GM03348 (cell line): ENCODE measurements at regions not wholly inside any gene's neighbourhood (a gene's known extent, or its start where the extent isn't known, plus 50 kb on each side); places are given as distances from the start of the nearest gene placed in this dataset.
"Not testable (repeated sequence)": the region's sequence is repeated elsewhere in the genome, so short reads cannot be mapped to it uniquely, and the experiment has no call there.

ENCODE experiments used
- DNase-seq: peaks from one replicate; pipeline ENCODE4 v3.0.0; 2012; ENCODE audit warnings: low spot score

DNA sequence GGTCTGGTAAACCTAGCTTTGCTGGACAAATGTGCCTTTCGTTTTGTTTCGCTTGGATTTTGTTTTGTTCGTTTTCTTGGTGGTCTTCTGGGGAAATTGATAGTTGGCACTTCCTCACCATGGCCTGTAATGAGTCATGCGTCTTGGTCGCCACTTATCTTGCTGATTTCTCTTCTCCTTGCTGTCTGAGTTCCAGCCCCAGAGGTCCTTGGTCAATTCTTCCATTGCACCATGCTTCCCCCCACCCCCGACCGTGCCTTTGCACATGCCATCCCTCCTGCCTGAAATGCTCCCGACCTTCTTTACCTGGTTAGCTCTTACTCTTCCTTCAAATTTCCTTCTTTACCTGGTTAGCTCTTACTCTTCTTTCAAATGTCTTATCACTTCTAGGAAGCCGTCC is 168.7 kb upstream of the MSX2 start:
- DNase-seq: no peak

- DNase-seq: no peak
Observed at GRCh38 chr5:174556756-174557155, 167.6 kb upstream of the MSX2 start.

GRCh38 chr5:174558190-174558589 is 166.2 kb upstream of the MSX2 start:
- no peak for DNase-seq

GRCh38 chr5:174559141-174559540 is 165.2 kb upstream of the MSX2 start:
- no peak for DNase-seq

DNA sequence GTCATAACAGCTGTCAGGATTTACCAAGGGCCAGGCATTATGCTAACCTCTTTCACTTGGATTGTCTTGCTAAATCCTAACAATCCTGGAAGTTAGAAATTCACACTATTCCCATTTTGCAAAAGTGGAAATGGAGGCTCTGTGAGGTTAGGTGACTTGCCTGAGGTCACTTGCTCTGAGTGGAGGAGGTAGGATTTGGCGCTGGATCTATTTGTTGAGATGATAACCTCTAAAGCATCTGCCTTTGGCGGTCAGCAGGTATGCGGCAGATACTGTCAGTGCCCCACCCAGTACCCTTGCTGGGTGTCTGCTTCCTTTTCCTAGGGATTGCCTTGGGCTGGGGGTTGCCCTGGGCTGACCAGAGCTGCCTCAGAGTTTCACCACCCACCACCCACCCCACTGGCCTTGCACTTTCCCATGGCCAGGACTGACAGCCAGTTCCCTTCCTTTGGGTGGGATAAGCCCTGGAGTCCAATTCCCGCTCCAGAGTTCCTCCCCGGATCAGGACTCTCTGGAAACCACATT is 164.8 kb upstream of the MSX2 start:
- DNase-seq: no peak

DNA sequence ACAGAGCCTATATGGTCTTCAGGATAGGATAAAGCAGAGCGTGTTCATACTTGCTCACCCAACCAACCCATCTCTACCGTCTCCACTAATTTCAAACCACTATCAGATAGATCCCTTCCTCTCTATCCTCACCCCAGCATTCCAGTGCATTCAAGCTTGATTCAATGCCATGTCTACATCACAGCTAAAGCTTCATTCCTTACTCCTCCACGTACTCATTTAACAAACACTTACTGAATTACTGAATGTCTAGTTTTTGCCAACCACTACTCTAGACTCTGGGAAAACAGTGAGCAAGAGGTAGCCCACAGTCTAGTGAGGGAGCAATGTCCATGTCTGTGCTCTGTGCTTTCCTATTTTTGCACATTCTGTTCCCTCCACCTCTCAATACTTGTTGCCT is 163.5 kb upstream of the MSX2 start:
- no peak for DNase-seq

- not testable (repeated sequence) for DNase-seq
Observed at GRCh38 chr5:174563040-174563439, 161.3 kb upstream of the MSX2 start.

- DNase-seq: no peak
Observed at GRCh38 chr5:174563899-174564298, 160.5 kb upstream of the MSX2 start.

GRCh38 chr5:174567506-174568141 is 156.8 kb upstream of the MSX2 start:
- DNase-seq: no peak

DNA sequence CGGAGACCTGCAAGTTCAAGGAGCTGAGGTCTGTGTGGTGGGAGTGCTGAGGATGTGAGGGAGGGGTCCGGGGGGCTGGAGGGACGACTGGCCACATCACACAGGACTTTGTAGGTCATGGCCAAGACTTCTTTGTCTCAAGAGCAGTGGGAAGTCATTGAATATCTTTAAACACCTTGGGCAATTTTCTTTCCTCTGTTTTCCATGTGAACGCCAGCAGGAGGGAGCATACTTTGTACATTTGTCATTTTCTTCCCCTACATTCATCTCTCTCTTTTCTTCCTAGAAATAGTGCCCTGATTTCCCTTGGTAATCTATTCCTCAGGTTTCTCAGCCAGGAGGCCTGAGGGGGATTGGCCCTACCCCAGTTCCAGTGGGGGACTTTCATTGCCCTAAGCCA is 153.7 kb upstream of the MSX2 start:
- DNase-seq: no peak

DNA sequence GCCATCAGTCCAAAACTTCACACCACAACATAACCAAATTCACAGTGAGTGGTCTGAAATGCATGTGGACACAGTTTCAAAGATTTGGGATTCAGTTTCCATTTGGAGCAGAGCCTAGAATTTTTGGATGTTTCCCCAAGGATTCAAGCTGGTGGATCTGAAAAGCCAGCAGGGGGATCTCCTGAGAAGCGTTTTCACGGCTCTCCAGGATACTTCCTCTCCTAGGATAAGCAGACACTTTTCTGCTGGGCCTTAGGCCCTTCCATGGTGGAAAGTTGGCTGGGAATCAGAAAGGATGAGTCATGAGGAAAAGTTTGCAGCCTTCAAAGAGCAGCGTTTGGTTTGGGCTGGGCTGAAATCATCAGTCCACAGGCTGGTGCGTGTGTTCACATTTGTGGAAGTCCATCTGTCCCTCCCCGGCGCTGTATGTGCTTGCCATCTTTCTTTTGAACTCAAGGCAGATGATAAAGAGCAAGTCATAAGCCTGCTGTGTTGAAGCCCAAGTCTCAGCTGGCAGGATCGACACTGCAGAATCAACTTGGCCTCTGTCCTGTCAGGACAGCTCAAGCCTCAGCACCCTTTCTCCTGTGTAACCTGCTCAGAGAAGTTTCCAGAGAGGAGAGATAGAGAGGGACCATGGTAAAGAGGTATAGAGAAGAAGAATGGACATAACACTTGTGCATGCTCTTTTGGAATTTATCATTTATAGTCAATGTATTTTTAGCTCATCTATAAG is 152.6 kb upstream of the MSX2 start:
- peak; percentile 9 for DNase-seq

GRCh38 chr5:174572591-174572990 is 151.8 kb upstream of the MSX2 start:
- DNase-seq: no peak

- no peak for DNase-seq
Observed at GRCh38 chr5:174573221-174573994, 151.0 kb upstream of the MSX2 start.

DNA sequence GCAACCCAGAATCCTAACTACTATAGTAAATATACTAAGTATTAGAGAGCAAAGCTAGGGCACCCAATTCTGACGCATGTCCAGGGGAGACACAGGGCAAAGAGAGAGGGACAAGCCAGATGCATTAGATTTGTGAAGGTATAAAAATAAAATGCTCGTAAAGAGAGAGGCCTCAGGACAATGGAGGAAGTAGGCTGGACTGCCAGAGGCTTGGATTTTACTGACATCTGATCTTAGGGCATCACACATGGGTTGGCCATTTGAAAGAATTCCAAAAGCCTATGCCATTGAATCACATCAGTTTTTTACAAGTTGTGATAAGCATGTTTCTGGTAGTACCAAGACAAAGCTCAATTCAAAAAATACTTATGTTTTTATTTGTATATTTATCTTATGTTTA is 149.3 kb upstream of the MSX2 start:
- DNase-seq: no peak

GRCh38 chr5:174576042-174576441 is 148.3 kb upstream of the MSX2 start:
- no peak for DNase-seq

GRCh38 chr5:174581479-174581878 is 142.9 kb upstream of the MSX2 start:
- DNase-seq: no peak

- DNase-seq: no peak
Observed at GRCh38 chr5:174581894-174582293, 142.5 kb upstream of the MSX2 start.

DNA sequence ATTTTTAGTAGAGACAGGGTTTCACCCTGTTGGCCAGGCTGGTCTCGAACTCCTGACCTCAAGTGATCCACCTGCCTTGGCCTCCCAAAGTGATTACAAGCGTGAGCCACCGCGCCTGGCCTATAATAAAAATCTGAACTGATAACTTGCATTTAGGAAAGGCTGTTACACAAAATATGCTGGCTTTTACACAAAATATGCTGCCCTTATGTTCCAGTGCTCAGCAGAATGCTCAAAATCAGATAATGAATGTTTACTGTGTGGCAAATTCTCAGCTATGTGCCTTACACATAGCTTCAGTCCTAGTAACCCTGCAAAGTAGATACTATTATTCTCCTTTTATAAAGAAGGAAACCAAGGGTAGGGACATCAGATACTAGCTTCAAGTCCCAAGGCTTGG is 141.3 kb upstream of the MSX2 start:
- DNase-seq: no peak

- no peak for DNase-seq
Observed at GRCh38 chr5:174585472-174585871, 138.9 kb upstream of the MSX2 start.

GRCh38 chr5:174586163-174586562 is 138.2 kb upstream of the MSX2 start:
- DNase-seq: not testable (repeated sequence)

DNA sequence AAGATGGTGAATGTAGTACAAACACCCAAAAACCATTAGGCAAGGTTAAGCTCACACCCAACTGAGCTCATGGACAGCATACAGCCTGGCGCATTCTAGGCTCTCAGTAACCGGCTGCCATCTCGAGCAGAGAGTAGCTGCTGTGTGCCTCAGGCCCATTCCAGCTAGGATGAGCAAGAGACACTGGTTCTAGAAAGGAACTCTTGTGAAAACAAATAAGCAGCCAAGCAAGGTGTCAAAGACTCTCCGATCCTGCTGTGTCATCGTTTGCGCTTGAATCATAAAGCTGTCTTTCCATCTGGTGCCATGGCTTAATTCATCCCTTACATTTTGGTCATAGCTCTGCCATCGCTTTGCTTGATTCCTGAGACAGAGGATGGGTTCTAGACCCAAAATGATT is 135.4 kb upstream of the MSX2 start:
- no peak for DNase-seq

GRCh38 chr5:174589599-174589998 is 134.8 kb upstream of the MSX2 start:
- no peak for DNase-seq

- DNase-seq: no peak
Observed at GRCh38 chr5:174590820-174591219, 133.6 kb upstream of the MSX2 start.
